ENCODE measurements at regions not wholly inside any gene's neighbourhood (a gene's known extent, or its start where the extent isn't known, plus 50 kb on each side); places are given as distances from the start of the nearest gene placed in this dataset.

GRCh38 chr5:8580298-8580697 lies 711.4 kb downstream of the MTRR start:
- H3K36me3 ChIP-seq (ENCODE audit: insufficient read depth, insufficient read length, low read length), result no peaks in the 10 kb centered on the region
- H3K9me3 ChIP-seq (ENCODE audit: insufficient read depth, low read length), result no peaks in the 10 kb centered on the region
- H3K27me3 ChIP-seq (ENCODE audit: insufficient read depth, insufficient read length), result no peaks in the 10 kb centered on the region
- DNase-seq (ENCODE audit: low read depth, low spot score), result no peak
- H3K4me3 ChIP-seq (ENCODE audit: insufficient read length, low read depth), result no peak overlapping the region
- TF ChIP-seq ZNF274 (IDR thresholded peaks at IDR 0.05; ENCODE audit: low read depth, low read length) (no peak), SUZ12 (IDR thresholded peaks at IDR 0.05; ENCODE audit: extremely low read depth, insufficient read depth, insufficient read length) (no peak), YY1 (IDR thresholded peaks at IDR 0.05; ENCODE audit: insufficient read depth, insufficient read length) (no peak)
- H3K9ac ChIP-seq (ENCODE audit: insufficient read length, low read depth), result no peak overlapping the region
- H3K4me1 ChIP-seq (ENCODE audit: insufficient read depth, insufficient read length), result no peaks in the 10 kb centered on the region

DNA sequence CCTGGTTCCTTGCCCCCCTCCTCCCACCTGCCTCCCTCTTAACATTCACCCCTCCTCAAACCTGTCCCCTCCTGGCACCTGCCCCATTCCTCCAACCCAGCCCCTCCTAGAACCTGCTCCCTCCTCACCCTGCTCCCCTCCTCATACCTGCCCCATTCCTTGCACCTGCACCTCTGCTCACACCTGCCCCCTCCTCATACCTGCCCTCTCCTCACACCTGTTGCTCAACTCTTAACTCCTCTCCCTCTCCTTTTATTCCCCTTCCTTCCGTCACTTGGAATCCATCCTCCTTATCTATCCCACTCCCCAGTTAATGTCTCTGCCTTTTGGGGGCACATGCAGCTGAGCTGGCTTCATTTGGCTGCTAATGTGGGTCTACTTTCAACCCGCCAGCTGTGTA lies 712.1 kb downstream of the MTRR start:
- no peak for DNase-seq (ENCODE audit: low read depth, low spot score)
- H3K4me1 ChIP-seq (ENCODE audit: insufficient read depth, insufficient read length), result no peaks in the 10 kb centered on the region
- no peaks in the 10 kb centered on the region for H3K9me3 ChIP-seq (ENCODE audit: insufficient read depth, low read length)
- H3K36me3 ChIP-seq (ENCODE audit: insufficient read depth, insufficient read length, low read length), result no peaks in the 10 kb centered on the region
- no peak overlapping the region for H3K4me3 ChIP-seq (ENCODE audit: insufficient read length, low read depth)
- no peaks in the 10 kb centered on the region for H3K27me3 ChIP-seq (ENCODE audit: insufficient read depth, insufficient read length)
- no peak for TF ChIP-seq YY1 (IDR thresholded peaks at IDR 0.05; ENCODE audit: insufficient read depth, insufficient read length)
- no peak for TF ChIP-seq SUZ12 (IDR thresholded peaks at IDR 0.05; ENCODE audit: extremely low read depth, insufficient read depth, insufficient read length)
- TF ChIP-seq ZNF274 (IDR thresholded peaks at IDR 0.05; ENCODE audit: low read depth, low read length), result no peak
- no peak overlapping the region for H3K9ac ChIP-seq (ENCODE audit: insufficient read length, low read depth)

- no peak for TF ChIP-seq YY1 (IDR thresholded peaks at IDR 0.05; ENCODE audit: insufficient read depth, insufficient read length)
- TF ChIP-seq ZNF274 (IDR thresholded peaks at IDR 0.05; ENCODE audit: low read depth, low read length), result no peak
- no peak for TF ChIP-seq SUZ12 (IDR thresholded peaks at IDR 0.05; ENCODE audit: extremely low read depth, insufficient read depth, insufficient read length)
Measured at GRCh38 chr5:8585230-8586018, 716.5 kb downstream of the MTRR start.

DNA sequence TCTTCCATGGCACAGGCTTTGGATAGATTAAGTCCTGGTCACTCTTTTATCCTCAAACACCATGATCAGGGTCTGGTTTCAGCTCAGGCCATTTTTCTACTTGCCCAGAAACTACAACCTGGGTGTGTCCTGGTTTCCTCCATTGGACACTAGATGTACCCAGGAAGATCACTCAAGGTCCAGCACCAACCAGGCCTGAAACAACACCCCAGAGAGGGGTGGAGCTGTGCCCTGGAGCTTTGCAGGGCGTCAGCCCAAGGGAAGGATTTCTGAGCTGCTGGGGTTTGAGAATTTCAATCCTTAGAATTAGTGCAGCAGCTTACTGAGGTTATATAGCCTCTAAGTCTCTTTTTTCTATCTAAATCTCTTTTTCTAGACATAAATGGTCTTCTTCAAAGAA lies 722.0 kb downstream of the MTRR start:
- DNase-seq (ENCODE audit: low read depth, low spot score), result no peak
- H3K9me3 ChIP-seq (ENCODE audit: insufficient read depth, low read length), result no peaks in the 10 kb centered on the region

More at GRCh38 chr5:8585230-8586018, 716.5 kb downstream of the MTRR start:
- Histone ChIP-seq H3K36me3 (ENCODE audit: insufficient read depth, insufficient read length, low read length) (no peaks in the 10 kb centered on the region), H3K27me3 (ENCODE audit: insufficient read depth, insufficient read length) (no peaks in the 10 kb centered on the region), H3K9ac (ENCODE audit: insufficient read length, low read depth) (no peak overlapping the region), H3K4me3 (ENCODE audit: insufficient read length, low read depth) (no peak overlapping the region), H3K4me1 (ENCODE audit: insufficient read depth, insufficient read length) (no peaks in the 10 kb centered on the region), H3K9me3 (ENCODE audit: insufficient read depth, low read length) (no peaks in the 10 kb centered on the region)
- no peak for DNase-seq (ENCODE audit: low read depth, low spot score)

DNA sequence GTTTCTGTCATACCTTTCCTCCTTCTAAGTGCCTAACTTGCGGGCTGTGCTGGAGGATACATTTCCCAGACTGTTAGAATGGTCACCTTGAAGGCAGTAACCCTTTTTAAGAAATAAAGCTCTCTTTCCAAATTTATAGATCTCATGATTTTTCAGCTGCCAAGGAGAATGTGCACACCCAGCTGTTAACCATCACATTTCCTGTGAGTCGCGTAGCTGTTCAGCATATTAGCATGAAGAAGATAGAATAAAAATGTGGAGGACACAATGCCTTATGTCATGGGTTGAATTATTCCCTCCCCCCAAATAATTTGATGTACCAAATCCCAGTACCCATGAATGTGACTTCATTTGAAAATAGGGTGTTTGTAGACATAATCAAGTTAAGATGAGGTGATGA lies 729.4 kb downstream of the MTRR start:
- Histone ChIP-seq H3K27me3 (ENCODE audit: insufficient read depth, insufficient read length) (no peaks in the 10 kb centered on the region), H3K4me1 (ENCODE audit: insufficient read depth, insufficient read length) (no peaks in the 10 kb centered on the region), H3K4me3 (ENCODE audit: insufficient read length, low read depth) (no peak overlapping the region), H3K9ac (ENCODE audit: insufficient read length, low read depth) (no peak overlapping the region), H3K36me3 (ENCODE audit: insufficient read depth, insufficient read length, low read length) (no peaks in the 10 kb centered on the region), H3K9me3 (ENCODE audit: insufficient read depth, low read length) (no peaks in the 10 kb centered on the region)
- DNase-seq (ENCODE audit: low read depth, low spot score), result no peak
- TF ChIP-seq ZNF274 (IDR thresholded peaks at IDR 0.05; ENCODE audit: low read depth, low read length), result no peak
- no peak for TF ChIP-seq SUZ12 (IDR thresholded peaks at IDR 0.05; ENCODE audit: extremely low read depth, insufficient read depth, insufficient read length)
- no peak for TF ChIP-seq YY1 (IDR thresholded peaks at IDR 0.05; ENCODE audit: insufficient read depth, insufficient read length)

More for the DNA sequence above, 722.0 kb downstream of the MTRR start:
- H3K4me3 ChIP-seq (ENCODE audit: insufficient read length, low read depth), result no peak overlapping the region
- no peaks in the 10 kb centered on the region for H3K27me3 ChIP-seq (ENCODE audit: insufficient read depth, insufficient read length)
- TF ChIP-seq SUZ12 (IDR thresholded peaks at IDR 0.05; ENCODE audit: extremely low read depth, insufficient read depth, insufficient read length) (no peak), ZNF274 (IDR thresholded peaks at IDR 0.05; ENCODE audit: low read depth, low read length) (no peak), YY1 (IDR thresholded peaks at IDR 0.05; ENCODE audit: insufficient read depth, insufficient read length) (no peak)
- H3K36me3 ChIP-seq (ENCODE audit: insufficient read depth, insufficient read length, low read length), result no peaks in the 10 kb centered on the region
- no peak overlapping the region for H3K9ac ChIP-seq (ENCODE audit: insufficient read length, low read depth)
- no peaks in the 10 kb centered on the region for H3K4me1 ChIP-seq (ENCODE audit: insufficient read depth, insufficient read length)

GRCh38 chr5:8598996-8599395 lies 730.0 kb downstream of the MTRR start:
- Histone ChIP-seq H3K4me1 (ENCODE audit: insufficient read depth, insufficient read length) (no peaks in the 10 kb centered on the region), H3K9ac (ENCODE audit: insufficient read length, low read depth) (no peak overlapping the region), H3K27me3 (ENCODE audit: insufficient read depth, insufficient read length) (no peaks in the 10 kb centered on the region), H3K9me3 (ENCODE audit: insufficient read depth, low read length) (no peaks in the 10 kb centered on the region), H3K36me3 (ENCODE audit: insufficient read depth, insufficient read length, low read length) (no peaks in the 10 kb centered on the region), H3K4me3 (ENCODE audit: insufficient read length, low read depth) (no peak overlapping the region)
- no peak for DNase-seq (ENCODE audit: low read depth, low spot score)
- TF ChIP-seq SUZ12 (IDR thresholded peaks at IDR 0.05; ENCODE audit: extremely low read depth, insufficient read depth, insufficient read length), result no peak
- no peak for TF ChIP-seq YY1 (IDR thresholded peaks at IDR 0.05; ENCODE audit: insufficient read depth, insufficient read length)
- no peak for TF ChIP-seq ZNF274 (IDR thresholded peaks at IDR 0.05; ENCODE audit: low read depth, low read length)

- no peak overlapping the region for H3K9ac ChIP-seq (ENCODE audit: insufficient read length, low read depth)
- no peak for DNase-seq (ENCODE audit: low read depth, low spot score)
- H3K9me3 ChIP-seq (ENCODE audit: insufficient read depth, low read length), result no peaks in the 10 kb centered on the region
- TF ChIP-seq SUZ12 (IDR thresholded peaks at IDR 0.05; ENCODE audit: extremely low read depth, insufficient read depth, insufficient read length) (no peak), YY1 (IDR thresholded peaks at IDR 0.05; ENCODE audit: insufficient read depth, insufficient read length) (no peak), ZNF274 (IDR thresholded peaks at IDR 0.05; ENCODE audit: low read depth, low read length) (no peak)
- H3K36me3 ChIP-seq (ENCODE audit: insufficient read depth, insufficient read length, low read length), result no peaks in the 10 kb centered on the region
- no peaks in the 10 kb centered on the region for H3K4me1 ChIP-seq (ENCODE audit: insufficient read depth, insufficient read length)
- H3K4me3 ChIP-seq (ENCODE audit: insufficient read length, low read depth), result no peak overlapping the region
- no peaks in the 10 kb centered on the region for H3K27me3 ChIP-seq (ENCODE audit: insufficient read depth, insufficient read length)
Measured at GRCh38 chr5:8600843-8601242, 731.9 kb downstream of the MTRR start.
